ENCODE measurements at regions not wholly inside any gene's neighbourhood (a gene's known extent, or its start where the extent isn't known, plus 50 kb on each side); places are given as distances from the start of the nearest gene placed in this dataset.

- TF ChIP-seq ARNTL (CRISPR knock-in tag; IDR thresholded peaks at IDR 0.05; ENCODE audit: borderline replicate concordance, low read depth) (no peak), ZFP3 (CRISPR knock-in tag; IDR thresholded peaks at IDR 0.05) (no peak), GLIS3 (CRISPR knock-in tag; IDR thresholded peaks at IDR 0.05) (no peak)
- ATAC-seq, result no peak
Observed at GRCh38 chr18:46242183-46242582, 138.0 kb downstream of the HAUS1 start.

DNA sequence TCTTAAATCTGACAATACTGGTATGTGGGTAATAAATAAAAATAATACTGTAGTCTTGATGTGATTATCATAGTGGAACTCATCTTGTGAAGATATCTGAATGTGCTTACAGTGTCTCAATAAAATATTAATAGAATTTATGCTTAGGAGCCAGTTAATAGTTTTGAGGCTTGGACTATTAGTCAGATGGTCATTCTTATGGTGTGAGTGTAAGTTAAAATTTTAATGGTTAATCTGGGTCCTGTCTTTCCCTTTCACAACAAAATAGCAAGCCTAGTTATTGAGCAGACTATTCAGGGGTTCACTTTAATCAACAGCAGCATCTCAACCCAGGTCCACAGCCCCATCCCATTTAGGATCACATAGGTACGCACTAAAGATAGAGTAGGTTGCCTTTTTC, 138.9 kb downstream of the HAUS1 start:
- TF ChIP-seq TOX (CRISPR knock-in tag; IDR thresholded peaks at IDR 0.05; ENCODE audit: borderline replicate concordance) (no peak), ZFP30 (CRISPR knock-in tag; IDR thresholded peaks at IDR 0.05) (no peak), ZC3H10 (CRISPR knock-in tag; IDR thresholded peaks at IDR 0.05) (no peak), ZFP3 (CRISPR knock-in tag; IDR thresholded peaks at IDR 0.05) (no peak), POU6F1 (CRISPR knock-in tag; IDR thresholded peaks at IDR 0.05; ENCODE audit: borderline replicate concordance, low read depth) (no peak), TSHZ2 (CRISPR knock-in tag; IDR thresholded peaks at IDR 0.05) (no peak), TCF4 (CRISPR knock-in tag; IDR thresholded peaks at IDR 0.05; ENCODE audit: borderline replicate concordance) (no peak), RARB (CRISPR knock-in tag; IDR thresholded peaks at IDR 0.05) (no peak), SNAI2 (CRISPR knock-in tag; IDR thresholded peaks at IDR 0.05) (no peak), OSR1 (CRISPR knock-in tag; IDR thresholded peaks at IDR 0.05) (no peak), ZNF8 (CRISPR knock-in tag; IDR thresholded peaks at IDR 0.05) (no peak)
- TF ChIP-seq, protein P1, sequence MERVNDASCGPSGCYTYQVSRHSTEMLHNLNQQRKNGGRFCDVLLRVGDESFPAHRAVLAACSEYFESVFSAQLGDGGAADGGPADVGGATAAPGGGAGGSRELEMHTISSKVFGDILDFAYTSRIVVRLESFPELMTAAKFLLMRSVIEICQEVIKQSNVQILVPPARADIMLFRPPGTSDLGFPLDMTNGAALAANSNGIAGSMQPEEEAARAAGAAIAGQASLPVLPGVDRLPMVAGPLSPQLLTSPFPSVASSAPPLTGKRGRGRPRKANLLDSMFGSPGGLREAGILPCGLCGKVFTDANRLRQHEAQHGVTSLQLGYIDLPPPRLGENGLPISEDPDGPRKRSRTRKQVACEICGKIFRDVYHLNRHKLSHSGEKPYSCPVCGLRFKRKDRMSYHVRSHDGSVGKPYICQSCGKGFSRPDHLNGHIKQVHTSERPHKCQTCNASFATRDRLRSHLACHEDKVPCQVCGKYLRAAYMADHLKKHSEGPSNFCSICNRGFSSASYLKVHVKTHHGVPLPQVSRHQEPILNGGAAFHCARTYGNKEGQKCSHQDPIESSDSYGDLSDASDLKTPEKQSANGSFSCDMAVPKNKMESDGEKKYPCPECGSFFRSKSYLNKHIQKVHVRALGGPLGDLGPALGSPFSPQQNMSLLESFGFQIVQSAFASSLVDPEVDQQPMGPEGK (CRISPR knock-in tag; IDR thresholded peaks at IDR 0.05; ENCODE audit: borderline replicate concordance), result no peak
- TF ChIP-seq, protein P2, sequence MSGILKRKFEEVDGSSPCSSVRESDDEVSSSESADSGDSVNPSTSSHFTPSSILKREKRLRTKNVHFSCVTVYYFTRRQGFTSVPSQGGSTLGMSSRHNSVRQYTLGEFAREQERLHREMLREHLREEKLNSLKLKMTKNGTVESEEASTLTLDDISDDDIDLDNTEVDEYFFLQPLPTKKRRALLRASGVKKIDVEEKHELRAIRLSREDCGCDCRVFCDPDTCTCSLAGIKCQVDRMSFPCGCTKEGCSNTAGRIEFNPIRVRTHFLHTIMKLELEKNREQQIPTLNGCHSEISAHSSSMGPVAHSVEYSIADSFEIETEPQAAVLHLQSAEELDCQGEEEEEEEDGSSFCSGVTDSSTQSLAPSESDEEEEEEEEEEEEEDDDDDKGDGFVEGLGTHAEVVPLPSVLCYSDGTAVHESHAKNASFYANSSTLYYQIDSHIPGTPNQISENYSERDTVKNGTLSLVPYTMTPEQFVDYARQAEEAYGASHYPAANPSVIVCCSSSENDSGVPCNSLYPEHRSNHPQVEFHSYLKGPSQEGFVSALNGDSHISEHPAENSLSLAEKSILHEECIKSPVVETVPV (CRISPR knock-in tag; IDR thresholded peaks at IDR 0.05), result no peak
- no peak for ATAC-seq

DNA sequence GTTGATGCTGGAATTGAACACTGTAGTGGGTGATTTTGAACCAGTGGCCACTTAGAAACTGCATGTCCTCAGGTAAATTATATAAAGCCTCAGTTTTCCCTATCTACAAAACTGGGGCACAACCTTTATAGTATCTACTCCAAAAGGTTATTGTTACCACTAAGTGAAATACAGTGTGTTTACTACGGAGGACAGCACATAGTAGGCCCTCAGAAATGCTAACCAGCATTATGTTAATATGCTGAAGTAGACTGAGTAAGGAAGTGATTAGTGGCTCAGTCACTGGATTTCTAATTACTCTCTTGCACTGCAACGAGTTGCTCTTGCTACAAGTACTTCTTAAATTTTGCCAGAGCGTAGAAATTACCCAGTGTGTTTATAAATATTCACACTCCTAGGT, 139.5 kb downstream of the HAUS1 start:
- no peak for ATAC-seq
- TF ChIP-seq TOX (CRISPR knock-in tag; IDR thresholded peaks at IDR 0.05; ENCODE audit: borderline replicate concordance) (no peak), POU6F1 (CRISPR knock-in tag; IDR thresholded peaks at IDR 0.05; ENCODE audit: borderline replicate concordance, low read depth) (no peak), PPARA (CRISPR knock-in tag; IDR thresholded peaks at IDR 0.05; ENCODE audit: borderline replicate concordance) (no peak), GLIS3 (CRISPR knock-in tag; IDR thresholded peaks at IDR 0.05) (no peak), ZNF565 (CRISPR knock-in tag; conservative IDR thresholded peaks at IDR 0.05; ENCODE audit: low read depth) (no peak), TCF4 (CRISPR knock-in tag; IDR thresholded peaks at IDR 0.05; ENCODE audit: borderline replicate concordance) (no peak), ESRRG (CRISPR knock-in tag; IDR thresholded peaks at IDR 0.05) (no peak), ZC3H10 (CRISPR knock-in tag; IDR thresholded peaks at IDR 0.05) (no peak), CSDC2 (CRISPR knock-in tag; IDR thresholded peaks at IDR 0.05) (no peak), ZFP30 (CRISPR knock-in tag; IDR thresholded peaks at IDR 0.05) (no peak), OSR1 (CRISPR knock-in tag; IDR thresholded peaks at IDR 0.05) (no peak), ZNF8 (CRISPR knock-in tag; IDR thresholded peaks at IDR 0.05) (no peak), RARB (CRISPR knock-in tag; IDR thresholded peaks at IDR 0.05) (no peak), ZFP3 (CRISPR knock-in tag; IDR thresholded peaks at IDR 0.05) (no peak), ISL1 (CRISPR knock-in tag; IDR thresholded peaks at IDR 0.05) (no peak), BACH2 (CRISPR knock-in tag; IDR thresholded peaks at IDR 0.05; ENCODE audit: borderline replicate concordance) (no peak)
- TF ChIP-seq, protein P1 (CRISPR knock-in tag; IDR thresholded peaks at IDR 0.05; ENCODE audit: borderline replicate concordance), result no peak
- TF ChIP-seq, protein P3, sequence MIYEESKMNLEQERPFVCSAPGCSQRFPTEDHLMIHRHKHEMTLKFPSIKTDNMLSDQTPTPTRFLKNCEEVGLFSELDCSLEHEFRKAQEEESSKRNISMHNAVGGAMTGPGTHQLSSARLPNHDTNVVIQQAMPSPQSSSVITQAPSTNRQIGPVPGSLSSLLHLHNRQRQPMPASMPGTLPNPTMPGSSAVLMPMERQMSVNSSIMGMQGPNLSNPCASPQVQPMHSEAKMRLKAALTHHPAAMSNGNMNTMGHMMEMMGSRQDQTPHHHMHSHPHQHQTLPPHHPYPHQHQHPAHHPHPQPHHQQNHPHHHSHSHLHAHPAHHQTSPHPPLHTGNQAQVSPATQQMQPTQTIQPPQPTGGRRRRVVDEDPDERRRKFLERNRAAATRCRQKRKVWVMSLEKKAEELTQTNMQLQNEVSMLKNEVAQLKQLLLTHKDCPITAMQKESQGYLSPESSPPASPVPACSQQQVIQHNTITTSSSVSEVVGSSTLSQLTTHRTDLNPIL (CRISPR knock-in tag; IDR thresholded peaks at IDR 0.05; ENCODE audit: low read depth), result no peak
- TF ChIP-seq, protein P2 (CRISPR knock-in tag; IDR thresholded peaks at IDR 0.05), result no peak

Data from SK-N-SH treated with all-trans-retinoic acid at 6 μM for 48 hours (cell line).